ENCODE measurements at regions not wholly inside any gene's neighbourhood (a gene's known extent, or its start where the extent isn't known, plus 50 kb on each side); places are given as distances from the start of the nearest gene placed in this dataset.
A peak's percentile ranks its signal among the peaks of the same experiment; 100 is the strongest.

- no peak overlapping the region for H4K5ac ChIP-seq (ENCODE audit: low read length)
- no peaks in the 10 kb centered on the region for H3K79me1 ChIP-seq (ENCODE audit: low read length)
- H3K4me3 ChIP-seq (ENCODE audit: low read length), result no peak overlapping the region
- no peak overlapping the region for H3K27ac ChIP-seq (ENCODE audit: low read depth, low read length)
- H3K79me2 ChIP-seq (ENCODE audit: control insufficient read depth, insufficient read depth, low read length), result no peaks in the 10 kb centered on the region
- H3K18ac ChIP-seq (ENCODE audit: low read length), result no peak overlapping the region
- no peak overlapping the region for H3K4ac ChIP-seq (ENCODE audit: low read depth, low read length)
- no peak overlapping the region for H2BK15ac ChIP-seq (replicated peaks; ENCODE audit: low read depth)
- no peaks in the 10 kb centered on the region for H3K4me1 ChIP-seq (ENCODE audit: control insufficient read depth, low read depth, low read length)
- H4K8ac ChIP-seq (ENCODE audit: low read depth, low read length), result no peak overlapping the region
- no peaks in the 10 kb centered on the region for H3K27me3 ChIP-seq (ENCODE audit: insufficient read depth, low read length, poor library complexity)
- H3K9ac ChIP-seq (ENCODE audit: low read length), result no peak overlapping the region
- no peak overlapping the region for H3K23ac ChIP-seq (ENCODE audit: low read length)
- no peak overlapping the region for H3K4me2 ChIP-seq (ENCODE audit: low read length)
- H3K36me3 ChIP-seq (ENCODE audit: control insufficient read depth, insufficient read depth, low read length), result no peaks in the 10 kb centered on the region
- no peak overlapping the region for H2BK120ac ChIP-seq (ENCODE audit: low read depth, low read length)
- H2AK5ac ChIP-seq (ENCODE audit: low read length), result no peak overlapping the region
- no peak for DNase-seq
- H2BK5ac ChIP-seq (ENCODE audit: low read length), result no peak overlapping the region
- no CpG with 5 or more reads among the region's 2 CpGs for WGBS (ENCODE audit: extremely low coverage, insufficient coverage, low lambda C conversion rate)
- H3K56ac ChIP-seq (ENCODE audit: low read length), result no peak overlapping the region
These were observed 333.8 kb downstream of the C4orf33 start for GRCh38 chr4:129429581-129430320.

- H2BK15ac ChIP-seq (replicated peaks; ENCODE audit: low read depth), result no peak overlapping the region
- no peak overlapping the region for H3K18ac ChIP-seq (ENCODE audit: low read length)
- no peaks in the 10 kb centered on the region for H3K36me3 ChIP-seq (ENCODE audit: control insufficient read depth, insufficient read depth, low read length)
- no peak for DNase-seq
- no peak overlapping the region for H3K27ac ChIP-seq (ENCODE audit: low read depth, low read length)
- no peaks in the 10 kb centered on the region for H3K4me1 ChIP-seq (ENCODE audit: control insufficient read depth, low read depth, low read length)
- H3K79me2 ChIP-seq (ENCODE audit: control insufficient read depth, insufficient read depth, low read length), result no peaks in the 10 kb centered on the region
- H3K27me3 ChIP-seq (ENCODE audit: insufficient read depth, low read length, poor library complexity), result no peaks in the 10 kb centered on the region
- no peak overlapping the region for H3K4me3 ChIP-seq (ENCODE audit: low read length)
- no peak overlapping the region for H3K23ac ChIP-seq (ENCODE audit: low read length)
- no peak overlapping the region for H3K4ac ChIP-seq (ENCODE audit: low read depth, low read length)
- H4K5ac ChIP-seq (ENCODE audit: low read length), result no peak overlapping the region
- H3K4me2 ChIP-seq (ENCODE audit: low read length), result no peak overlapping the region
- H3K56ac ChIP-seq (ENCODE audit: low read length), result no peak overlapping the region
- H3K79me1 ChIP-seq (ENCODE audit: low read length), result no peaks in the 10 kb centered on the region
- no peak overlapping the region for H2BK5ac ChIP-seq (ENCODE audit: low read length)
- no CpG with 5 or more reads among the region's 4 CpGs for WGBS (ENCODE audit: extremely low coverage, insufficient coverage, low lambda C conversion rate)
- H4K8ac ChIP-seq (ENCODE audit: low read depth, low read length), result no peak overlapping the region
- no peak overlapping the region for H2AK5ac ChIP-seq (ENCODE audit: low read length)
- no peak overlapping the region for H3K9ac ChIP-seq (ENCODE audit: low read length)
- no peak overlapping the region for H2BK120ac ChIP-seq (ENCODE audit: low read depth, low read length)
These were observed 341.4 kb downstream of the C4orf33 start for GRCh38 chr4:129437347-129437746.

- Histone ChIP-seq H3K4me3 (ENCODE audit: low read length) (no peak overlapping the region), H3K27ac (ENCODE audit: low read depth, low read length) (no peak overlapping the region), H3K4ac (ENCODE audit: low read depth, low read length) (no peak overlapping the region), H2BK120ac (ENCODE audit: low read depth, low read length) (no peak overlapping the region), H2AK5ac (ENCODE audit: low read length) (no peak overlapping the region), H3K27me3 (ENCODE audit: insufficient read depth, low read length, poor library complexity) (no peaks in the 10 kb centered on the region), H4K5ac (ENCODE audit: low read length) (no peak overlapping the region), H3K18ac (ENCODE audit: low read length) (no peak overlapping the region), H3K79me1 (ENCODE audit: low read length) (no peaks in the 10 kb centered on the region), H2BK15ac (replicated peaks; ENCODE audit: low read depth) (no peak overlapping the region), H3K56ac (ENCODE audit: low read length) (no peak overlapping the region), H2BK5ac (ENCODE audit: low read length) (no peak overlapping the region), H3K23ac (ENCODE audit: low read length) (no peak overlapping the region), H3K4me2 (ENCODE audit: low read length) (no peak overlapping the region), H4K8ac (ENCODE audit: low read depth, low read length) (no peak overlapping the region), H3K4me1 (ENCODE audit: control insufficient read depth, low read depth, low read length) (no peaks in the 10 kb centered on the region), H3K79me2 (ENCODE audit: control insufficient read depth, insufficient read depth, low read length) (no peaks in the 10 kb centered on the region), H3K36me3 (ENCODE audit: control insufficient read depth, insufficient read depth, low read length) (no peaks in the 10 kb centered on the region), H3K9ac (ENCODE audit: low read length) (no peak overlapping the region)
- no CpG with 5 or more reads among the region's 4 CpGs for WGBS (ENCODE audit: extremely low coverage, insufficient coverage, low lambda C conversion rate)
- no peak for DNase-seq
These were observed 342.6 kb downstream of the C4orf33 start for GRCh38 chr4:129438456-129438981.

GRCh38 chr4:129446074-129446473 lies 350.1 kb downstream of the C4orf33 start:
- Histone ChIP-seq H3K4me3 (ENCODE audit: low read length) (no peak overlapping the region), H4K8ac (ENCODE audit: low read depth, low read length) (no peak overlapping the region), H2BK120ac (ENCODE audit: low read depth, low read length) (no peak overlapping the region), H3K4me1 (ENCODE audit: control insufficient read depth, low read depth, low read length) (no peaks in the 10 kb centered on the region), H4K5ac (ENCODE audit: low read length) (no peak overlapping the region), H3K79me2 (ENCODE audit: control insufficient read depth, insufficient read depth, low read length) (no peaks in the 10 kb centered on the region), H3K27me3 (ENCODE audit: insufficient read depth, low read length, poor library complexity) (no peaks in the 10 kb centered on the region), H3K4me2 (ENCODE audit: low read length) (no peak overlapping the region), H3K23ac (ENCODE audit: low read length) (no peak overlapping the region), H3K9ac (ENCODE audit: low read length) (no peak overlapping the region), H2BK15ac (replicated peaks; ENCODE audit: low read depth) (no peak overlapping the region), H3K79me1 (ENCODE audit: low read length) (no peaks in the 10 kb centered on the region), H2BK5ac (ENCODE audit: low read length) (no peak overlapping the region), H3K27ac (ENCODE audit: low read depth, low read length) (no peak overlapping the region), H2AK5ac (ENCODE audit: low read length) (no peak overlapping the region), H3K56ac (ENCODE audit: low read length) (no peak overlapping the region), H3K36me3 (ENCODE audit: control insufficient read depth, insufficient read depth, low read length) (no peaks in the 10 kb centered on the region), H3K18ac (ENCODE audit: low read length) (no peak overlapping the region), H3K4ac (ENCODE audit: low read depth, low read length) (no peak overlapping the region)
- DNase-seq, result peak; percentile 71
- WGBS (ENCODE audit: extremely low coverage, insufficient coverage, low lambda C conversion rate), result no CpG with 5 or more reads among the region's 1 CpG

GRCh38 chr4:129453524-129454200 lies 357.7 kb downstream of the C4orf33 start:
- H2BK120ac ChIP-seq (ENCODE audit: low read depth, low read length), result no peak overlapping the region
- H2AK5ac ChIP-seq (ENCODE audit: low read length), result no peak overlapping the region
- no peaks in the 10 kb centered on the region for H3K79me2 ChIP-seq (ENCODE audit: control insufficient read depth, insufficient read depth, low read length)
- H3K4me2 ChIP-seq (ENCODE audit: low read length), result no peak overlapping the region
- no peak overlapping the region for H2BK15ac ChIP-seq (replicated peaks; ENCODE audit: low read depth)
- no peak overlapping the region for H3K27ac ChIP-seq (ENCODE audit: low read depth, low read length)
- no CpG with 5 or more reads among the region's 4 CpGs for WGBS (ENCODE audit: extremely low coverage, insufficient coverage, low lambda C conversion rate)
- no peak overlapping the region for H4K8ac ChIP-seq (ENCODE audit: low read depth, low read length)
- H3K56ac ChIP-seq (ENCODE audit: low read length), result no peak overlapping the region
- no peak for DNase-seq
- H3K36me3 ChIP-seq (ENCODE audit: control insufficient read depth, insufficient read depth, low read length), result no peaks in the 10 kb centered on the region
- H3K23ac ChIP-seq (ENCODE audit: low read length), result no peak overlapping the region
- no peaks in the 10 kb centered on the region for H3K79me1 ChIP-seq (ENCODE audit: low read length)
- H2BK5ac ChIP-seq (ENCODE audit: low read length), result no peak overlapping the region
- H4K5ac ChIP-seq (ENCODE audit: low read length), result no peak overlapping the region
- H3K9ac ChIP-seq (ENCODE audit: low read length), result no peak overlapping the region
- H3K27me3 ChIP-seq (ENCODE audit: insufficient read depth, low read length, poor library complexity), result no peaks in the 10 kb centered on the region
- H3K4me3 ChIP-seq (ENCODE audit: low read length), result no peak overlapping the region
- H3K4ac ChIP-seq (ENCODE audit: low read depth, low read length), result no peak overlapping the region
- H3K18ac ChIP-seq (ENCODE audit: low read length), result no peak overlapping the region
- no peaks in the 10 kb centered on the region for H3K4me1 ChIP-seq (ENCODE audit: control insufficient read depth, low read depth, low read length)
